GM19328 (cell line): ENCODE measurements at regions not wholly inside any gene's neighbourhood (a gene's known extent, or its start where the extent isn't known, plus 50 kb on each side); places are given as distances from the start of the nearest gene placed in this dataset.
"Not testable (repeated sequence)": the region's sequence is repeated elsewhere in the genome, so short reads cannot be mapped to it uniquely, and the experiment has no call there.

Experiments used
- ATAC-seq: cut with Tn5 transposase; IDR thresholded peaks from one replicate; pipeline ENCODE4 v1.9.1; 2021; ENCODE audit warnings: mild to moderate bottlenecking, moderate library complexity; ENCODE audit not compliant: unreplicated experiment

DNA sequence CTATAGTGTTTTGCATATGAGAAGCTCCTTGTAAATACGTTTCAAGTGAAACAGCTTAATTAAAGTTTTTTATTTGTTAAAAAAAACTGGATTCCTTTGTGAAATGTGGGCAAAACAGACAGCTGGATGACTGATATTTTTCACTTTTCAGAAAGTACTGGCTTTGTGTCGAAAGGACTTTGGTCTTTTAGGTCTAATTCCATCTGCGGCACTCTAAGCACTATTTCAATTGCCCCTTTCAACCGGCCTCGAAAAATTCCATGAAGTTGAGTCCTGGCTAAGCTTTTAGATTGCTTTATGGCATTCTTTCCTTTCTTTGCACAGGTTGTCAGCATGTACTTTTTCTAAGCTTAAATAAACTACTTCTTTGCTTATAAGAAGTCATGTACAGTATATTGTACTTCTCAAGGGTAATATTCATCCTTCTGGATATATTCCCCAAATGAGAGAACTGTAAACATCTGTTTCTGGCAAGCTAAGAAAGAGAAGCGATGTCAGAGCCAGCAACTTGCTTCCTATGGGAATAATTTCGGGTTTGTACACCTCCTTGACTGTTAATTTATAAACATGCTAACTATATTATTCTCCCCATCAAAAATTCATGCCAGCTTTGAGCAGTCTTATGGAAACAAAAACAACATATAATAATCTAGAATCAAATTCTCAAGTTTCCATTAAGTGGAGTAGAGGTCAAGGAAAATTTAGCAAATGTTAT, 611.3 kb downstream of the ETNK1 start:
- ATAC-seq: no peak

DNA sequence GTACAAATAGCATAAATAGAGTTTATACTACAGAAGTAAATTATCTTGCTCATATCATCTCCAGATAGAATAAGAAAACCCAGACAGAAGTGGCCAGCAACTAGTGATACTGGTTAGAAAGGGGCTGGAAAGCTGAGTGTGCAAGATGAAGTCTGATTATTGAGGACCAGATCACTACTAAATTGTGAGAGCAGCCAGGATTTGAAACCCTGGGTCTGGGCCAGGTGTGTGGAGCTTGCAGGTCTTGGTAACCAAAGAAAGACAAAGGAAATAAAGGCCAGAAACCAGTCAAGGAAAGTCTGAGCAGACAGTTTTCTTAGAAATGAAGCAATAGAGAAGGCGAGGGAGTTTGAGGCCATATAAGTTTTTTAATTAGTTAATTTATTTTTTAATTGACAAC, 611.8 kb downstream of the ETNK1 start:
- ATAC-seq: no peak

DNA sequence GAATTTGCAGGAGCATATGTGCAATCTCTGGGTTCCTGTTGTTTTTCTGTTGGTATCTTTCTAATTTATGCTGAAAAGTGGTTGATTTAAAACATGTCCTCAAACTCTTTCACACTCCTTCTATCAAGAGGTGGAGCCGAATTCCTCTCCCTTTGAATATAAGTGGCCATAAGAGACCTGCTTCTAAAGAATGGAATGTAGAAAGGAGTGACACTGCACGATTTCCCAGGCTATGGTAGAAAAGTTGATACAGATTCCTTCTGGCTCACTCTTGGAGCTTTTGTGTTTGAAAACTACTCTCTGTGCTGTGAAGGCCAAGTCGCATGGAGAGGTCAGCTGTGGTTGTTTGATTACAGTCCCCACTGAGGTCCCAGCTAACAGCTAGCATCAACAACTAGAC, 613.2 kb downstream of the ETNK1 start:
- ATAC-seq: no peak

GRCh38 chr12:23238957-23239356, 614.0 kb downstream of the ETNK1 start:
- ATAC-seq: no peak

GRCh38 chr12:23245186-23245585, 620.2 kb downstream of the ETNK1 start:
- no peak for ATAC-seq

DNA sequence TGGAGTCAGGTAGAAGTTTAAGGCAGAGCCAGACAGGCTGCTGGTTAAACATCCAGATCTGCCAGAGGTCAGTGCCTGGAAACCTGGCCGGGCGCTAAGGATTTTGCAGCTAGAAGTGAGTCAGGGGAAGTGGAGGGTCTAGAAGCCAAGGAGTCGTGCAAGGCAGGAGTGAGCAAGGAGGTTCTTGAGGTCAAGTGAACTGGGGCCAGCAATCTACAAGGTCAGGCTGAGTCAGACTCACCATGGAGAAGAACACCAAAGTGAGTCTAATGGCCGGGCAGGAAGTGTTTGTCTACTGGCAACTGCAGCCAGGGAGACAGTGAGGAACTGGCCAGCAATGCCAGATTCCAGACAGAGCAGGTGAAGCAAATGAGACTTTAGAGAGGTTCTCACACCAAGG, 628.2 kb downstream of the ETNK1 start:
- no peak for ATAC-seq

GRCh38 chr12:23253910-23254309, 628.9 kb downstream of the ETNK1 start:
- ATAC-seq: not testable (repeated sequence)

- no peak for ATAC-seq
Measured at GRCh38 chr12:23259558-23259957, 634.6 kb downstream of the ETNK1 start.

GRCh38 chr12:23262670-23263069, 637.7 kb downstream of the ETNK1 start:
- no peak for ATAC-seq

DNA sequence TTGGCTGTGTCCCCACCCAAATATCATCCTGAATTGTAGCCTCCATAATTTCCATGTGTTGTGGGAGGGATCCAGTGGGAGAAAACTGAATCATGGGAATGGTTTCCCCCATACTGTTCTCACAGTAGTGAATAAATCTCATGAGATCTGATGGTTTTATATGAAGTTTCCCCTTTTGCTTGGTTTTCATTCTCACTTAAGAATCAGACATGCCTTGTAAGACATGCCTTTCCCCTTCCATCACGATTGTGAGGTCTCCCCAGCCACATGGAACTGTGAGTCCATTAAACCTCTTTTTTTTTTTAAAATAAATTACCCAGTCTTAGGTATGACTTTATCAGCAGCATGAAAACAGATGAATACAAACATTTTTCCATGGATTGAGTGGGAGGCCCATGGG, 652.9 kb downstream of the ETNK1 start:
- ATAC-seq: no peak

- ATAC-seq: no peak
Measured at GRCh38 chr12:23281295-23281694, 656.3 kb downstream of the ETNK1 start.

DNA sequence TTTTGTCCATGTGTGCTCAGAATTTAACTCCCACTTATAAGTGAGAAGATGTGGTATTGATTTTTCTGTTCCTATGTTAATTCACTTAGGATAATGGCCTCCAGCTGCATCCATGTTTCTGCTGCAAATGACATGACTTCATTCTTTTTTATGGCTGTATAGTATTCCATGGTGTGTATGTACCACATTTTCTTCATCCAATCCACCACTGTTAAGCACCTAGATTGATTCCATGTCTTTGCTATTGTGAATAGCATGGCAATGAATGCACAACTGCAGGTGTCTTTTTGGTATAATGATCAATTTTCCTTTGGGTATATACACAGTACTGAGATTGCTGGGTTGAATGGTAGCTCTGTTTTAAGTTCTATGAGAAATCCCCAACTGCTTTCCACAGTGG, 657.7 kb downstream of the ETNK1 start:
- ATAC-seq: no peak

GRCh38 chr12:23285764-23286530, 661.0 kb downstream of the ETNK1 start:
- ATAC-seq: not testable (repeated sequence)

GRCh38 chr12:23290627-23291330, 658.7 kb downstream of the SOX5 start:
- ATAC-seq: no peak

DNA sequence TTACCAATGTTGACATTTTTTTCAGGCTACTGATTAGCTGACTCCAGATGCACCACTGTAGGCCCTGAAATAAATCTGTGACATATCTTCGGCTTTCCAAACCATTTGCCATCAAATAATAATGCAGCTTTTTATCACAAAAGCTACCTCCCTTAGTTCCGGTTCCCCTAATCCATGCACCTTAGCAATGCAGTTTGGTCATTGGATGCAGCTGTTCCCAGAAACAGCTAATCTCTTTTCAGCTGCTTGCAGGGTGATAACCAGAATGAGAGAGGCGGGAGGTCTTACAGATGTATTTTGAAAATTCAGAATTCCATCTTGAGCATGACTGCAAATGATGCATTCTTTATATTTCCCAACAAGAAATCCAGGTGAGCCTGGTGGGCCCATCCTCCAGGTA, 646.2 kb downstream of the SOX5 start:
- ATAC-seq: no peak

DNA sequence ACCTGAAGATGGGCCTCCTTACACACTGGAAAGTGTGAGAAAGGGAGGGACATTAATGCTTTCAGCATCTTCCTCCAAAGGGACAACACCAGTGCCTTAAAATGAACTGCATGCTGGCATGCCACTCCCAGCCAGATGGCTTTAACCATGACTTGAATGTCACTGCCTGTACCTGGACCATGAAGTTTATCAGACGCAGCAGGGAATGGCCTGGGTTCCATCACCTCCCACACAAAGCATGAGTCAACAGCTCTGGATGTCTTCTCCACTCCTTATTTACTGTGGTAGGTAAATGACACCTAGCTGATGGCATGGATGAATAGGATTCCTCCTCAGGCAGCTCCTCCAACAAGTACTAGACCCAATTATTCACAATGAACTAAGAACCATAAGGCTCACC, 645.6 kb downstream of the SOX5 start:
- ATAC-seq: no peak

DNA sequence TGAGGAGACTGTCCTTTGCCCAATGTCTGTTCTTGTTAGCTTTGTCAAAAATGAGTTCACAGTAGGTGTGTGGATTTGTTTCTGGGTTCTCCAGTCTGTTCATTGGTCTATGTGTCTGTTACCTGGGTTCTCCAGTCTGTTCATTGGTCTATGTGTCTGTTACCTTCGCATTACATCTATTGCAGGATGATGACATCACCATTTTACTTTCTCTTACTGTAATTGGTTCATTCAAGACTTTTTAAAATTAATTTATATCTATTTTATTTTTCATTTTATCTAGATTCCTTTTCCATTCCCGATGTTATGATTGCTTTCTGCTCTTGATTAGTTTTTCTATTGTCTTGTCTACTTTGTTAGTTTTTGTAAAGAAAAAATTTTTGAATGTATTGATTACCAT, 615.5 kb downstream of the SOX5 start:
- no peak for ATAC-seq

DNA sequence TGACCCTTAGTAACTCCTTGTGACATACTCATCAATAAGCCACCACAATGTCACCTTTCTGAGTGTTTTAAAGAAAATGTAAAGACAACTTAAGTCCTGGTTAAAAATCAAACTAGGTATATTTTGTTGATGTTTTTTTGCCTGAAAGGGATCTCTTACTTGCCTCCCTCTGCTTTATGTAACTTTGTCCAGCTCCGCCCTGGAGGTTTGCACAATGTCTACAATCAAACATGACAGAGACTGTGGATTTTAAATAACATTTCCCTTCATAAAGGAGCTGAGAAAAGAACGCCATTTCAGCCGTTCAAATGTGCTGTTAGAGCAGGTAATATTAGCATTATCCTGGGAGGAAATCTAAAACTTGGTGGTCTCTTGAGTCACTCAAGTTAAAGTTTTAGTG, 613.9 kb downstream of the SOX5 start:
- no peak for ATAC-seq

GRCh38 chr12:23337213-23337612, 612.3 kb downstream of the SOX5 start:
- no peak for ATAC-seq

DNA sequence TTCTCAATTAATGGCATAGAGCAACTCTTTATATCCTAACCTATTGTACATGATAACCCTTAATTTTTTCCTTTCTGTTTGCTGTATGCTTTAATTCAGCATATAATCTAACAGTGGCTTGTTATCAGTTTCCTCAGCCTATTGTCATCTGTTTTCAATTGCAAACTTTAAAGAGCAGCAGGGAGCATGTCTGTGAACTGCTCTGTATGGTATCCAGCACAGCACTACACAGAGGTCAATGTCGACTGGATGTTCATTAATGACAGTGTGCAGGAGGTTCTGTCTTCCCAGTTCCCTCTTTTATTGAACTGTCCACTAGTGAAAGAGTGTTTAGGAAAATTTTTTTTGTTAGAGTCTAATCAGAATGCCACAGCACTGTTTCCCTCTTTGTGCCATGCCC, 609.1 kb downstream of the SOX5 start:
- ATAC-seq: no peak

DNA sequence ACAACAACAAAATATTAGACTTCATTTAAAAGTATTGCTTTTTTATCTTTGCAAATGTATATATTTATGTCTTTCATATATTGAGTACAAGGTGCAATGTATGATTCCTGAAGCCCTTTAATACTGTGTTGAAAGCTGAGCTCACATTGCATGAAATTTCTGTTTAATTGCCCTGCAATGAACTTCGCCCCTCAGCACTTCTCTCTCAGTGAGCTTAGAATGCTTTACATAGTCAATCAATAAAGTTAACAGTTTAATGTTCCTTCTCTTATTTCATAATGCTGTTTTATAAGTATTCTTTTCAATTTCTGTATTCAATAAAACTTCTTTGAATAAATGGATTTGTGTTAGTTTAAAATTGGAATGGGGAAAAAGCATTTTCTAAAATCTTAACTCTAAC, 607.1 kb downstream of the SOX5 start:
- no peak for ATAC-seq

DNA sequence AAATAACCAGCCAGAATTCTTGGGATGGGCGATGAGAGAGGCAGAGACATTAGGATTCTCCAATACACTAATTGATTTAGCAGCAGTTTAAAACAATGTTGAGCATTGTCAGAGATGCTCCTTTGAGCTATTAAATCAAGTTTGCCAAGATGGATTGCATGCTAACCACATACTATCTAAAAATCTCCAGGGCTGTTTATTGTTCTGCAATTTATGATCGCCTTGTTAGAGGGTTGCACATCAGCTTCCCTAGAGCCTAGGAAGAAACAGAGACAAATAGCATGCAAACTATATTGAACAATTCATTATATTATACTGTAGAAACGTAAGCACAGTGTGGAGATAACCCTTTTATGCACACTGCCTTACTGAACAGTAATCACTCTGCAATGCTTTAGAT, 599.9 kb downstream of the SOX5 start:
- ATAC-seq: no peak
